Endothelial cell of umbilical vein (primary cell): ENCODE measurements at regions not wholly inside any gene's neighbourhood (a gene's known extent, or its start where the extent isn't known, plus 50 kb on each side); places are given as distances from the start of the nearest gene placed in this dataset.

Source experiments
- BruUV-seq: library from RNA; stranded (reverse); fragments of 400-500 nt; replicated peaks from 2 replicates; lab custom pipeline; 2021; lab: Mats Ljungman, UMichigan
- CTCF ChIA-PET: fragments of 300-600, 350-600 bp; sonication (Branson Sonifier 250); formaldehyde crosslinking; loops from one replicate; lab custom pipeline; 2021; ENCODE audit warnings: antibody characterized with exemption, inconsistent platforms; lab: Charles Lee
- POLR2A ChIA-PET: fragments of 300-600, 350-600 bp; sonication (Branson Sonifier 250); formaldehyde crosslinking; loops from one replicate; lab custom pipeline; 2021; ENCODE audit warnings: antibody characterized with exemption, inconsistent platforms; lab: Charles Lee
- DNase-seq: peaks from one replicate; pipeline ENCODE4 v3.0.0-alpha.2; 2011; ENCODE audit warnings: low read depth, low spot score
- FAIRE-seq: peaks from 2 replicates; lab custom pipeline; 2011; peaks lifted over from hg19 to GRCh38; lab: Jason Lieb, UNC
- H2AFZ ChIP-seq: 2 replicates; pipeline ENCODE4 v1.6.0; 2012; ENCODE audit warnings: low read depth, low read length, control low read depth, inconsistent platforms
- H3K27ac ChIP-seq: 2 replicates; pipeline ENCODE4 v1.5.1; 2011; ENCODE audit warnings: low read depth, mild to moderate bottlenecking, control low read depth, low read length, moderate library complexity; ENCODE audit not compliant: insufficient read depth
- H3K27me3 ChIP-seq, 2 experiments: 2 replicates each; pipeline versions ENCODE4 v1.6.0 to v1.6.1; 2011; ENCODE audit warnings: low read length in 2 of 2, mixed read lengths in 1 of 2; ENCODE audit not compliant: control insufficient read depth in 2 of 2, insufficient read depth in 2 of 2
- H3K36me3 ChIP-seq, 2 experiments: 2 replicates in 1 of 2; 3 replicates in 1 of 2; pipeline ENCODE4 v1.5.1; 2011; ENCODE audit warnings: low read length in 2 of 2, mild to moderate bottlenecking in 1 of 2, moderate library complexity in 1 of 2; ENCODE audit not compliant: control insufficient read depth in 2 of 2, insufficient read depth in 2 of 2; ENCODE audit errors: extremely low read depth in 1 of 2
- H3K4me1 ChIP-seq: 3 replicates; pipeline ENCODE4 v1.5.1; 2011; ENCODE audit warnings: mild to moderate bottlenecking, low read length; ENCODE audit not compliant: control insufficient read depth, insufficient read depth; ENCODE audit errors: extremely low read depth
- H3K4me2 ChIP-seq: 2 replicates; pipeline ENCODE4 v1.6.1; 2011; ENCODE audit warnings: low read length, control low read depth, mixed read lengths; ENCODE audit not compliant: insufficient read depth
- H3K4me3 ChIP-seq, 3 experiments: fragments of 200-600 bp in 1 of 3; sonication (generic), shearing (Covaris generic) in 1 of 3; replicated peaks in 1 of 3; 2 replicates each; pipeline ENCODE4 v1.5.1; 2011 to 2016; ENCODE audit warnings: control low read depth in 3 of 3, low read length in 3 of 3, mild to moderate bottlenecking in 2 of 3, inconsistent platforms in 1 of 3, low read depth in 1 of 3, moderate library complexity in 1 of 3; ENCODE audit not compliant: insufficient read depth in 1 of 3
- H3K79me2 ChIP-seq: 2 replicates; pipeline ENCODE4 v1.6.0; 2012; ENCODE audit warnings: low read length, inconsistent platforms; ENCODE audit not compliant: control insufficient read depth, insufficient read depth
- H3K9ac ChIP-seq: replicated peaks from 2 replicates; pipeline ENCODE3; 2011; ENCODE audit warnings: low read length, control low read depth; ENCODE audit not compliant: insufficient read depth; ENCODE audit errors: extremely low read depth
- H3K9me1 ChIP-seq: replicated peaks from 3 replicates; pipeline ENCODE4 v1.6.0; 2011; ENCODE audit warnings: mild to moderate bottlenecking, low read length; ENCODE audit not compliant: control insufficient read depth, insufficient read depth; ENCODE audit errors: extremely low read depth
- H3K9me3 ChIP-seq: replicated peaks from 2 replicates; pipeline ENCODE4 v1.5.1; 2012; ENCODE audit warnings: low read length, inconsistent platforms; ENCODE audit not compliant: control insufficient read depth, insufficient read depth
- H4K20me1 ChIP-seq: replicated peaks from 2 replicates; pipeline ENCODE3; 2011; ENCODE audit warnings: mild to moderate bottlenecking, low read length; ENCODE audit not compliant: control insufficient read depth, insufficient read depth; ENCODE audit errors: extremely low read depth
- EZH2 ChIP-seq: IDR thresholded peaks from 2 replicates; pipeline ENCODE4 v1.6.1; 2012; ENCODE audit warnings: borderline replicate concordance, low read depth, mild to moderate bottlenecking, moderate library complexity, low read length, inconsistent platforms; ENCODE audit not compliant: severe bottlenecking
- FOS ChIP-seq: IDR thresholded peaks from 2 replicates; pipeline ENCODE4 v1.6.1; 2011; ENCODE audit warnings: mild to moderate bottlenecking, low read length, moderate library complexity, borderline replicate concordance; ENCODE audit not compliant: insufficient read depth
- GATA2 ChIP-seq: IDR thresholded peaks from 2 replicates; pipeline ENCODE4 v1.7.0; 2011; ENCODE audit warnings: low read depth, mild to moderate bottlenecking, moderate library complexity, mixed read lengths, low read length; ENCODE audit not compliant: insufficient read length, insufficient read depth
- JUN ChIP-seq: IDR thresholded peaks from 2 replicates; pipeline ENCODE4 v1.6.1; 2011; ENCODE audit warnings: borderline replicate concordance, low read depth; ENCODE audit not compliant: insufficient read length, insufficient read depth
- MAX ChIP-seq: IDR thresholded peaks from 2 replicates; pipeline ENCODE4 v1.6.1; 2011; ENCODE audit not compliant: insufficient read depth, insufficient read length
- MYC ChIP-seq: IDR thresholded peaks from one replicate; pipeline ENCODE4 v1.6.1; 2011; ENCODE audit warnings: mild to moderate bottlenecking, low read depth, low read length
- POLR2A ChIP-seq: IDR thresholded peaks from 2 replicates; pipeline ENCODE4 v1.6.1; 2012; ENCODE audit warnings: low read depth, mild to moderate bottlenecking, control low read depth, low read length
- POLR2AphosphoS5 ChIP-seq: IDR thresholded peaks from 2 replicates; pipeline ENCODE4 v1.6.1; 2012; ENCODE audit warnings: low read depth, mild to moderate bottlenecking, control low read depth, low read length, moderate library complexity; ENCODE audit not compliant: insufficient read depth
- dilution Hi-C: fragments of 300-500 bp; cut with MboI; formaldehyde crosslinking; loops from one replicate; pipeline ENCODE4 v1.15.0; 2019; ENCODE audit warnings: low sequenced_read_pairs; ENCODE audit not compliant: extremely low pct_ligation_motif_present
- intact Hi-C: fragments of 100-400 bp; cut with micrococcal nuclease; formaldehyde crosslinking; loops from one replicate; pipeline ENCODE4 v1.10.0; 2022
- TF ChIP-seq, protein P1 (sequence below), 2 donors: IDR thresholded peaks; 1 replicate in 1 of 2; 2 replicates in 1 of 2; pipeline ENCODE4 v1.5.1; 2011; ENCODE audit warnings: low read length in 2 of 2, mild to moderate bottlenecking in 2 of 2, moderate library complexity in 2 of 2, control low read depth in 1 of 2, inconsistent platforms in 1 of 2, low read depth in 1 of 2; ENCODE audit not compliant: insufficient read depth in 1 of 2; ENCODE audit errors: extremely low read depth in 1 of 2

- BruUV-seq, result no TSS peak
- CTCF ChIA-PET, result no interaction called here
- Histone ChIP-seq H3K9ac (no peak overlapping the region), H3K79me2 (no peaks in the 10 kb centered on the region), H3K4me2 (no peak overlapping the region), H4K20me1 (no peaks in the 10 kb centered on the region), H3K4me1 (no peaks in the 10 kb centered on the region), H3K36me3 (no peaks in the 10 kb centered on the region), H3K27ac (no peak overlapping the region), H3K27me3 (no peaks in the 10 kb centered on the region), H3K9me1 (no peaks in the 10 kb centered on the region), H3K4me3 (no peak overlapping the region), H3K9me3 (no peaks in the 10 kb centered on the region), H2AFZ (no peak overlapping the region)
- TF ChIP-seq FOS (no peak), MAX (no peak), POLR2AphosphoS5 (no peak), MYC (no peak), GATA2 (no peak), JUN (no peak), EZH2 (no peak), POLR2A (no peak)
- TF ChIP-seq, protein P1, sequence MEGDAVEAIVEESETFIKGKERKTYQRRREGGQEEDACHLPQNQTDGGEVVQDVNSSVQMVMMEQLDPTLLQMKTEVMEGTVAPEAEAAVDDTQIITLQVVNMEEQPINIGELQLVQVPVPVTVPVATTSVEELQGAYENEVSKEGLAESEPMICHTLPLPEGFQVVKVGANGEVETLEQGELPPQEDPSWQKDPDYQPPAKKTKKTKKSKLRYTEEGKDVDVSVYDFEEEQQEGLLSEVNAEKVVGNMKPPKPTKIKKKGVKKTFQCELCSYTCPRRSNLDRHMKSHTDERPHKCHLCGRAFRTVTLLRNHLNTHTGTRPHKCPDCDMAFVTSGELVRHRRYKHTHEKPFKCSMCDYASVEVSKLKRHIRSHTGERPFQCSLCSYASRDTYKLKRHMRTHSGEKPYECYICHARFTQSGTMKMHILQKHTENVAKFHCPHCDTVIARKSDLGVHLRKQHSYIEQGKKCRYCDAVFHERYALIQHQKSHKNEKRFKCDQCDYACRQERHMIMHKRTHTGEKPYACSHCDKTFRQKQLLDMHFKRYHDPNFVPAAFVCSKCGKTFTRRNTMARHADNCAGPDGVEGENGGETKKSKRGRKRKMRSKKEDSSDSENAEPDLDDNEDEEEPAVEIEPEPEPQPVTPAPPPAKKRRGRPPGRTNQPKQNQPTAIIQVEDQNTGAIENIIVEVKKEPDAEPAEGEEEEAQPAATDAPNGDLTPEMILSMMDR (IDR thresholded peaks at IDR 0.05; ENCODE audit: extremely low read depth in 1 of 2, insufficient read depth in 1 of 2, low read depth in 1 of 2, low read length in 2 of 2), result no peak
- FAIRE-seq, result no peak
- DNase-seq, result no peak
- intact Hi-C loops, result no loop called here
- POLR2A ChIA-PET, result no interaction called here
- dilution Hi-C loops, result no loop called here
Observed at GRCh38 chr11:44510372-44510771, 55.1 kb upstream of the CD82 start.
